ENCODE measurements at regions not wholly inside any gene's neighbourhood (a gene's known extent, or its start where the extent isn't known, plus 50 kb on each side); places are given as distances from the start of the nearest gene placed in this dataset.
"Not testable (repeated sequence)": the region's sequence is repeated elsewhere in the genome, so short reads cannot be mapped to it uniquely, and the experiment has no call there.

GRCh38 chr6:2360716-2361115 lies 115.3 kb upstream of the GMDS start:
- DNase-seq (no peak), ATAC-seq (ENCODE audit: low read depth) (no peak)
- no peaks in the 10 kb centered on the region for H3K4me1 Mint-ChIP-seq
- H3K36me3 Mint-ChIP-seq = no peaks in the 10 kb centered on the region
- no peaks in the 10 kb centered on the region for H3K9me3 Mint-ChIP-seq
- H3K27me3 Mint-ChIP-seq = peaks cover 1% of the 10 kb centered on the region
- POLR2A ChIA-PET = no interaction called here
- no peak overlapping the region for H3K4me3 Mint-ChIP-seq
- H3K27ac Mint-ChIP-seq = no peak overlapping the region

- no peak overlapping the region for H3K4me3 Mint-ChIP-seq
- H3K27me3 Mint-ChIP-seq = peaks cover 4% of the 10 kb centered on the region
- DNase-seq (no peak), ATAC-seq (ENCODE audit: low read depth) (no peak)
- H3K27ac Mint-ChIP-seq = no peak overlapping the region
- no peaks in the 10 kb centered on the region for H3K4me1 Mint-ChIP-seq
- H3K36me3 Mint-ChIP-seq = no peaks in the 10 kb centered on the region
- POLR2A ChIA-PET = no interaction called here
- H3K9me3 Mint-ChIP-seq = no peaks in the 10 kb centered on the region
These were observed 114.7 kb upstream of the GMDS start for GRCh38 chr6:2360126-2360525.

- no peaks in the 10 kb centered on the region for H3K9me3 Mint-ChIP-seq
- H3K27me3 Mint-ChIP-seq = peaks cover 4% of the 10 kb centered on the region
- no peak overlapping the region for H3K27ac Mint-ChIP-seq
- no peaks in the 10 kb centered on the region for H3K36me3 Mint-ChIP-seq
- no peak overlapping the region for H3K4me3 Mint-ChIP-seq
- no peaks in the 10 kb centered on the region for H3K4me1 Mint-ChIP-seq
- POLR2A ChIA-PET = no interaction called here
- ATAC-seq (ENCODE audit: low read depth) (no peak), DNase-seq (no peak)
These were observed 109.7 kb upstream of the GMDS start for GRCh38 chr6:2355150-2355549.

GRCh38 chr6:2354138-2354491 lies 108.7 kb upstream of the GMDS start:
- Mint-ChIP-seq H3K4me3 (no peak overlapping the region), H3K36me3 (no peaks in the 10 kb centered on the region)

GRCh38 chr6:2353412-2354137 lies 108.2 kb upstream of the GMDS start:
- no peak for ATAC-seq (ENCODE audit: low read depth)
- H3K27me3 Mint-ChIP-seq = peaks cover 4% of the 10 kb centered on the region
- no peaks in the 10 kb centered on the region for H3K9me3 Mint-ChIP-seq
- H3K36me3 Mint-ChIP-seq = no peaks in the 10 kb centered on the region
- POLR2A ChIA-PET = no interaction called here
- no peak overlapping the region for H3K4me3 Mint-ChIP-seq
- DNase-seq = peak; percentile 41
- no peaks in the 10 kb centered on the region for H3K4me1 Mint-ChIP-seq
- no peak overlapping the region for H3K27ac Mint-ChIP-seq

More at GRCh38 chr6:2354138-2354491, 108.7 kb upstream of the GMDS start:
- ATAC-seq (ENCODE audit: low read depth) = no peak
- H3K27ac Mint-ChIP-seq = no peak overlapping the region
- no peaks in the 10 kb centered on the region for H3K4me1 Mint-ChIP-seq
- H3K27me3 Mint-ChIP-seq = peaks cover 4% of the 10 kb centered on the region
- DNase-seq = no peak
- no peaks in the 10 kb centered on the region for H3K9me3 Mint-ChIP-seq
- POLR2A ChIA-PET = no interaction called here

GRCh38 chr6:2351807-2352431 lies 106.5 kb upstream of the GMDS start:
- ATAC-seq (ENCODE audit: low read depth) (no peak), DNase-seq (no peak)
- Mint-ChIP-seq H3K36me3 (no peaks in the 10 kb centered on the region), H3K4me3 (no peak overlapping the region), H3K4me1 (no peaks in the 10 kb centered on the region), H3K27me3 (peaks cover 2% of the 10 kb centered on the region), H3K27ac (no peak overlapping the region), H3K9me3 (no peaks in the 10 kb centered on the region)
- POLR2A ChIA-PET = no interaction called here

- no peaks in the 10 kb centered on the region for H3K4me1 Mint-ChIP-seq
- H3K4me3 Mint-ChIP-seq = no peak overlapping the region
- peaks cover 2% of the 10 kb centered on the region for H3K27me3 Mint-ChIP-seq
- no peaks in the 10 kb centered on the region for H3K36me3 Mint-ChIP-seq
- ATAC-seq (ENCODE audit: low read depth) = no peak
- POLR2A ChIA-PET = no interaction called here
- H3K9me3 Mint-ChIP-seq = no peaks in the 10 kb centered on the region
- no peak overlapping the region for H3K27ac Mint-ChIP-seq
- DNase-seq = no peak
These were observed 105.7 kb upstream of the GMDS start for GRCh38 chr6:2351090-2351489.

- POLR2A ChIA-PET = no interaction called here
- Mint-ChIP-seq H3K36me3 (no peaks in the 10 kb centered on the region), H3K4me3 (no peak overlapping the region), H3K4me1 (no peaks in the 10 kb centered on the region), H3K27ac (no peak overlapping the region), H3K9me3 (peaks cover 3% of the 10 kb centered on the region), H3K27me3 (no peaks in the 10 kb centered on the region)
- DNase-seq (no peak), ATAC-seq (ENCODE audit: low read depth) (no peak)
These were observed 100.7 kb upstream of the GMDS start for GRCh38 chr6:2346078-2346477.

- H3K4me3 Mint-ChIP-seq = no peak overlapping the region
- H3K4me1 Mint-ChIP-seq = no peaks in the 10 kb centered on the region
- H3K27ac Mint-ChIP-seq = no peak overlapping the region
- H3K27me3 Mint-ChIP-seq = no peaks in the 10 kb centered on the region
- POLR2A ChIA-PET = no interaction called here
- DNase-seq (no peak), ATAC-seq (ENCODE audit: low read depth) (no peak)
- H3K36me3 Mint-ChIP-seq = no peaks in the 10 kb centered on the region
- peaks cover 5% of the 10 kb centered on the region for H3K9me3 Mint-ChIP-seq
These were observed 99.0 kb upstream of the GMDS start for GRCh38 chr6:2344319-2344905.

GRCh38 chr6:2327591-2327990 lies 82.2 kb upstream of the GMDS start:
- H3K9me3 Mint-ChIP-seq = peaks cover 26% of the 10 kb centered on the region
- H3K4me3 Mint-ChIP-seq = no peak overlapping the region
- peaks cover 21% of the 10 kb centered on the region for H3K36me3 Mint-ChIP-seq
- DNase-seq (no peak), ATAC-seq (ENCODE audit: low read depth) (no peak)
- peaks cover 1% of the 10 kb centered on the region for H3K4me1 Mint-ChIP-seq
- no peak overlapping the region for H3K27ac Mint-ChIP-seq
- peaks cover 2% of the 10 kb centered on the region for H3K27me3 Mint-ChIP-seq
- POLR2A ChIA-PET = no interaction called here

- H3K27ac Mint-ChIP-seq = no peak overlapping the region
- H3K9me3 Mint-ChIP-seq = peaks cover 20% of the 10 kb centered on the region
- ATAC-seq (ENCODE audit: low read depth) (no peak), DNase-seq (no peak)
- POLR2A ChIA-PET = no interaction called here
- H3K4me1 Mint-ChIP-seq = peaks cover 1% of the 10 kb centered on the region
- no peaks in the 10 kb centered on the region for H3K27me3 Mint-ChIP-seq
- no peak overlapping the region for H3K4me3 Mint-ChIP-seq
- H3K36me3 Mint-ChIP-seq = peaks cover 19% of the 10 kb centered on the region
These were observed 79.0 kb upstream of the GMDS start for GRCh38 chr6:2324166-2324953.

GRCh38 chr6:2317498-2317897 lies 72.1 kb upstream of the GMDS start:
- DNase-seq; H3K9me3 Mint-ChIP-seq; H3K4me3 Mint-ChIP-seq; ATAC-seq (ENCODE audit: low read depth); H3K4me1 Mint-ChIP-seq; POLR2A ChIA-PET; H3K27ac Mint-ChIP-seq; H3K27me3 Mint-ChIP-seq: not testable (repeated sequence)
- H3K36me3 Mint-ChIP-seq = peaks cover 14% of the 10 kb centered on the region

- no peak for DNase-seq
- POLR2A ChIA-PET = no interaction called here
- no peaks in the 10 kb centered on the region for H3K27me3 Mint-ChIP-seq
- H3K4me3 Mint-ChIP-seq = no peak overlapping the region
- ATAC-seq (ENCODE audit: low read depth) = no peak
- H3K9me3 Mint-ChIP-seq = peaks cover 9% of the 10 kb centered on the region
- no peak overlapping the region for H3K27ac Mint-ChIP-seq
- H3K36me3 Mint-ChIP-seq = peaks cover 14% of the 10 kb centered on the region
- no peaks in the 10 kb centered on the region for H3K4me1 Mint-ChIP-seq
These were observed 69.2 kb upstream of the GMDS start for GRCh38 chr6:2314641-2315040.

- ATAC-seq (ENCODE audit: low read depth) = no peak
These were observed 64.6 kb upstream of the GMDS start for GRCh38 chr6:2310042-2310441.

More at GRCh38 chr6:2310042-2310441, 64.6 kb upstream of the GMDS start:
- Mint-ChIP-seq H3K4me3 (no peak overlapping the region), H3K27me3 (no peaks in the 10 kb centered on the region), H3K36me3 (peaks cover 3% of the 10 kb centered on the region), H3K9me3 (peaks cover 5% of the 10 kb centered on the region), H3K4me1 (no peaks in the 10 kb centered on the region), H3K27ac (no peak overlapping the region)
- POLR2A ChIA-PET = no interaction called here
- DNase-seq = no peak
